ENCODE measurements at regions not wholly inside any gene's neighbourhood (a gene's known extent, or its start where the extent isn't known, plus 50 kb on each side); places are given as distances from the start of the nearest gene placed in this dataset.

DNA sequence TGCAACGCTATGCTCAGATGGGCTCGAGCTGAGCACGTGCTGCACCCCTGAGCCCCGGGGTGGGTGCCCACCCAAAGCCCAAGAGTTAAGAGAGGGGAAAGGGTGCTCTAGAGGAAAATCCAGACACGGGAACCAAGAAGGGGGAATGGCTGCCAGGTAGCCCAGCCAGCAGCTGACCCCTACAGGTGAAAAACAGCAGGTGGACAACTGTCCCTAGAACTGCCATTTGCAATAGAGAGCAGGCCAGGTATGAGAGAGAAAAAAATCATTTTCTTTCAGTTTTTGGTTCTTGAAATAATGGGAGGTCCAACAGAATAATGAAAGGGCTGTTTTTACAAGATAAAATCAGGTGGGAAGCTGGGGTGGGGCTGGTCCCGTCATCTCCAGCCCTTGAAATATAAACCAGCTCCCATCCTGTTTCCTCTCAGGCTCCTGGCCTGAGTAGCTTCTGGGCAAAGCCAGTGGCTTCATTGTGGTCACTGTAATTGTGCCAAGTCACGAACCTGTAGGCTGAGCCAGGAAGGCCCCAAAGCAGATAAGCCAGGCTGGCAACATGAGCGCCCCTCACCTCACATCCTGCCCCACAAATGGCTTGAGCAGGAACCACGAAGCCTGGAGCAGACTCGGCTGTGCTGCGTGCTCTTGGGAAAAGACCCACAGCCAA, 257.8 kb downstream of the SNX10 start:
- peak; percentile 87 for DNase-seq
- no peak overlapping the region for H3K4me3 ChIP-seq
- H3K36me3 ChIP-seq = no peaks in the 10 kb centered on the region
- peaks cover 5% of the 10 kb centered on the region; the same call in 1 of the 2 replicates for H3K27me3 ChIP-seq
- H3K9me3 ChIP-seq = no peaks in the 10 kb centered on the region; the same call in 1 of the 2 replicates

DNA sequence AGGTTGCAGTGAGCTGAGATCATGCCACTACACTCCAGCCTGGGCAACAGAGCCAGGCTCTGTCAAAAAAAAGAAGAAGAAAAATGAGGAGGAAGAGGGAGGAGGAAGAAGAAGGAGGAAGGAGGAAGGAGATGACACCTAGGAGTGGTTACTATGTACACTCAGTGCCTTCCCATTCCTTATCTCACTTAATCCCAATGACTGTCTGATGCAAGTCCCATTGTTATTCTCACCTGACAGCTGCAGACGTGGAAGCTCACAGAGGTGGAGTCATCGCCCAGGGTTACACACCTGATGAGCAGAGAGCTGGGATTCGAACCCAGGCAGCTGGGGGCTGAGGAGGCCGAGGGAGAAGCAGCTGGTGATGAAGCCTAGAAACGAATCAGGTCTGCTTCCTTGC, 258.8 kb downstream of the SNX10 start:
- Histone ChIP-seq H3K9me3 (no peaks in the 10 kb centered on the region; the same call in 1 of the 2 replicates), H3K27me3 (peaks cover 5% of the 10 kb centered on the region; the same call in 1 of the 2 replicates), H3K36me3 (no peaks in the 10 kb centered on the region), H3K4me3 (no peak overlapping the region)
- DNase-seq = no peak

DNA sequence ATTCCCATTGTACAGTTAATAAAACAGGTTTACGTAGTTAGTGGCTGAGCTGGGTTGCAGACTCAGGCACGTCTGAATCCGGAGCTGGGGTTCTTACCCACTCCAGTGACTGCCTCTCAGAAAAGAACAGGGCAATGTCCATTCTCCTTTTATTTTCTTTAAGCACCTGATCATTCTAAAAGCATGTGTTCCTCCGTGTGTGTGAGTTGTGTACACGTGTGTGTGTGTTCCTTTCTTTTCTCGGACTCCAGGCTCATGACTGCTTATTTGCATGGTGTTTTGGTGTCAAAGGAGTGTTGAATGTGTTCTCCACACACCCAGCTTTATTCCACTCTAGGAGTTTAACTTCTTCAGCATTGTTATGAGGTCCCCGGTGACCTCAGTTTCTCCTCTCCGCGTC, 260.1 kb downstream of the SNX10 start:
- peaks cover 5% of the 10 kb centered on the region; the same call in 1 of the 2 replicates for H3K27me3 ChIP-seq
- no peaks in the 10 kb centered on the region for H3K36me3 ChIP-seq
- no peaks in the 10 kb centered on the region; the same call in 1 of the 2 replicates for H3K9me3 ChIP-seq
- H3K4me3 ChIP-seq = no peak overlapping the region
- DNase-seq = no peak

DNA sequence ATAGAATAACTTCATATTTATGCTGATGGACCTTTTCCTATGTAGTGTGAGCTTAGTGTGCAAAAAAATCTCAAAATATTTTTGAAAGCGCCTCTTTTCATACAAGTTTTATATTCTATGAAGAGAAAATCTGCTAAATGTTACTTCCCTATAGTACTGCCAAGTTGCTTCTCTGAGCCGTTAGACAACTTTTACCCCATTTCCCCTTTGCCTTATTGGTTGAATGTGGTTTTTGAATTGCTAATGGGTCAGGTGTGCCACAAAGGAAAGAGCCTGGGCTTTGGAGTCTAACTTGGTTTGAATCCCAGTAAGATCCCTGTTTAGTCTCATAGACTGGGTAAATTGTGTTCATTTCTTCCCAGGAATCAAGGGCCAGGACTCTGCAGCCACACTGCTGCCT, 261.5 kb downstream of the SNX10 start:
- no peak overlapping the region for H3K4me3 ChIP-seq
- H3K9me3 ChIP-seq = no peaks in the 10 kb centered on the region; the same call in 1 of the 2 replicates
- H3K27me3 ChIP-seq = peaks cover 5% of the 10 kb centered on the region; the same call in 1 of the 2 replicates
- H3K36me3 ChIP-seq = no peaks in the 10 kb centered on the region
- DNase-seq = no peak

DNA sequence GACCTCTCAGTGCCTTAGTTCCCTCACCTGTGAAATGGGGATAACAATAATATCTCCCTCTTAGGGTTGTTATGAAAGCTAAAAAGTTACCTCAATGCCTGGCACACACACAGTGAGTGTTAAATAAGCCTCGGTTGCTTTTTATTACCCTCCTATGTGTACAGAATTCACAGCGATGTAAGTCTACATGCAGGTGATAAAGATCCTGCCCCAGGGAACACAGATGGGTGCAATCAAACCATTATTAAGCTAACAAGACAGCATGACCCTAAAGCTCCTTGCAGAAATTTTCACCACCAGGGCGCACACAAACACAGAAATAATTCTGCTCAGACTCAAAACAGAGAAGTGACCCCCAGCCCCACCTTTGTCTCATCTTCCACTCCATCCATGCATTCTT, 261.9 kb downstream of the SNX10 start:
- Histone ChIP-seq H3K27me3 (peaks cover 5% of the 10 kb centered on the region; the same call in 1 of the 2 replicates), H3K9me3 (no peaks in the 10 kb centered on the region), H3K36me3 (no peaks in the 10 kb centered on the region), H3K4me3 (no peak overlapping the region)
- no peak for DNase-seq

DNA sequence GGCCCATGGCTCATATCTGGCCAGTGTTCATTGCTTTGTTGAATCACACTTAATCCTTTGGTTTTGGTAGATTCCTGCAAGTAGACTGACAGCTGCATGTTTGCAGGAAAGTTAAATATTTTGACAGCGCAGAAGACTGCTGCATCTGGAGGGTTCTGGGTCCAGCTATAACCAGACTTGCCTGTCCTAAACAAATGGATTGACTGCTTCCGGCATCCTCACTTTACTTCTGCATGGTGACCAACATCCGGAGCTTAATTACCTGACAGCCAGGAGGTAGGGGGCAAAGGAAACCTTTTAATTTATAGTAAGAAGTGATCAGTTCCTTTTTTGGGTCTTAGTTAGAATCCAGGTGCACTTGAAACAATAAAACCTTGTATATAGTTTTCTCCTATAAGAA, 263.3 kb downstream of the SNX10 start:
- peaks cover 5% of the 10 kb centered on the region; the same call in 1 of the 2 replicates for H3K27me3 ChIP-seq
- H3K9me3 ChIP-seq = no peaks in the 10 kb centered on the region
- H3K4me3 ChIP-seq = no peak overlapping the region
- no peaks in the 10 kb centered on the region for H3K36me3 ChIP-seq
- no peak for DNase-seq

DNA sequence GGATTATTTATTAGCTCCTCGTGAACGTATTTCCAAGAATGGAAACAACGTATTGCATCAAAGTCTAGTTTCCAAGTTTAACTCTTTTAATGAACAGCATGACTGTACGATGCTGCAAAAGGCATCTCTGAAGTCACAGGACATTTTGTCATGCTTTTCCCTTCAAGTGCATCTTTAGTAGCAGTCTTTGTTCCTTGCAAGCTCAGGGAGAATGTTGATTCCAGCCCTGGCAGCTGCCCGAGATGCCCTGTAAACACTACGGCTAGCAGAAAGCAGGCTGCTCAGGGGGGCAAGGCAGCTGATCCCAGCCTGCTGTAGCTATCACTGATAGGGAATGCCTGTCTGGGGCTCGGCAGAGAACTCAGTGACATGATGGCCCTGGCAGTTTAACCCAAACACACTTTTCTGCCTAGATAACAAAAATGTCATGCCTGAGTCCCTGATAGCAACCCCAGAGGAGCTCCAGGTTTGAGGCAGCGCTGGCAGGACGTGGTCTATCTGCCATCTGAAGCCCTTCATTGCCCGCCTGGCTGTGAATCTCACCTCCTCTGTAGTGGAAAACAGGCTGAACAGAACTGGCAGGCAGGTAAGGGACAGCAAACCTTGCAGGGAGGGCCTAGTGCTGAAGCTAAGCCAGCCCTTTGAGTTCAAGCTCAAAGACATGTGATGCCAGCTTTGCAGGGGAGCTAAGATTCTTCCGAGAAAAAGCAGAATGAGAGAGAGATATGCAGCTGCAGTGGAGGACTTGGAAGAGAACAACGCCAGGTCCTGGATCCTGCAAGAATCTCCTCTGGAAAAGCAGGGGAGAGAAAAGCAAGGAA, 264.6 kb downstream of the SNX10 start:
- peaks cover 2% of the 10 kb centered on the region; the same call in 1 of the 2 replicates for H3K27me3 ChIP-seq
- H3K4me3 ChIP-seq = no peak overlapping the region
- no peaks in the 10 kb centered on the region for H3K36me3 ChIP-seq
- DNase-seq = no peak
- H3K9me3 ChIP-seq = no peaks in the 10 kb centered on the region

DNA sequence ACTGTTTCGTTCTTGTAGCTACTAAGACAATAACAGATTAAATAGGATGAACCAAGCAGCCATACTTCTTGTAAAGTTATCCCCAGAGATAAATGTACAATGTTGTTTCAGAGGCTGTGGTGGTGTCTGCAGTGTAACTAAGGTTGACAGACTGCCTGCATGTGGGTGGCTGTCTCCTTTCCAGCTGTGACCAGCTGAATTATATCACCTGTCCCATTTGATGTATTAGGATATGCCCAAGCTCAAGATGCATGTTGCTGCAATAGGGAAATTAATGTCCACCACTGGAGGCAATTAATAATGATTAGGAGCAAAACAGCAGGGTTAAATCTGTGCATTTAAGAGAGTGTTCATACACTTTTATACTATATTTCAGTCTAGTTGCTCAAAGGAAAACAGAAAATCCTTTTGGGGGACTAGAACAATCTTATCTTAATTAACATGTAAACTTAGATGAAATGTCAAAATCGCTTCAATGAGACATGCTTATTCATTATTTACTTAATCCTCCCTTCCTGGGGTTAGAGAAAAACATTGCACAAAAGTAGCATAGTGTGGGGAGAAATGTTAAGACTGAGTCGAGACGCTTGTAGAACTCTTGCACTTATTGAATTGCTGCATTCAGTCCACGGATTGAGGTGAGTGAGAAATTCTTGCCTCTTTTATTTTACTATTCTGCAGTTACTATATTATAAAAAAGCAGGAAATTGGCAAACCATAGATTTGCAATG, 269.0 kb downstream of the SNX10 start:
- Histone ChIP-seq H3K9me3 (no peaks in the 10 kb centered on the region), H3K27me3 (peaks cover 9% of the 10 kb centered on the region; the same call in 1 of the 2 replicates), H3K4me3 (no peak overlapping the region), H3K36me3 (no peaks in the 10 kb centered on the region)
- DNase-seq = no peak

DNA sequence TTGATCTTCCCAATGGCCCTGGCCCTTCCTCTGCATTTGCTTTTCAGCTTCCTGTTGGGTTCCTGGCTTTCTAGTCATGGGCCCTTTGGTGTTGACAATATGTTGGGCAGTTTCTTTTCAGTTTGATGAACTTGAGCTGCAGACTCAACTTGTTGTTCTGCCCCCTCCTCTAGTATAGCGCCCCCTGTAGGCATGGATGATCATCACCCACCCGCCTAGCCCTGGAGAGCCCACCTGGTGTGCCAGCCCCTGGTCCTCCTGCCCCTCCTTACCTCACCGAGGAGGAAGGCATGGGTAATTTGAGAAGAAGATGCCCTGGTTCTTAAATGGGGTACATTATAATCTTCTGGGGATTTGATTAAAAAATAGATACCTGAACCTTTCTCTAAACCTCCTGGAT, 271.2 kb downstream of the SNX10 start:
- Histone ChIP-seq H3K27me3 (peaks cover 9% of the 10 kb centered on the region; the same call in 1 of the 2 replicates), H3K36me3 (no peaks in the 10 kb centered on the region), H3K4me3 (no peak overlapping the region), H3K9me3 (no peaks in the 10 kb centered on the region)
- no peak for DNase-seq

DNA sequence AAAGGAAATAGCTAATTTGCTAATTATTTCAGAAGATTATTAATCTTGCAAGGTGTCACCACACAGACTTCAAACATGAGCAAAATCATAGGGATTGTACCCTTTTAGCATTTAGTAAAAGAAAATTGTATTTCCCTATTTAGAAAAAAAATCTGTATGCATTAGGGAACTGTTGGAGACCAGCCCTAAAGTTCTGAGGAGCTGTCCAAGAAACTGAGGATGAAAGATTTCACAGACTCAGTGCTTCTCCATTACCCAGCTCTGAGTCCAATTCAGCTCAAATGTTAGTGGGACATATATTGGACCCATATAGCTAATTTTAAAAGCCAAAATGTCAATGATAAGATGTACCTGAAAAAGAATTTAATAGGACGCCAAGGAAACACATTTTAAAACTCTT, 271.7 kb downstream of the SNX10 start:
- no peak for DNase-seq
- H3K9me3 ChIP-seq = no peaks in the 10 kb centered on the region
- peaks cover 9% of the 10 kb centered on the region; the same call in 1 of the 2 replicates for H3K27me3 ChIP-seq
- no peak overlapping the region for H3K4me3 ChIP-seq
- H3K36me3 ChIP-seq = no peaks in the 10 kb centered on the region

DNA sequence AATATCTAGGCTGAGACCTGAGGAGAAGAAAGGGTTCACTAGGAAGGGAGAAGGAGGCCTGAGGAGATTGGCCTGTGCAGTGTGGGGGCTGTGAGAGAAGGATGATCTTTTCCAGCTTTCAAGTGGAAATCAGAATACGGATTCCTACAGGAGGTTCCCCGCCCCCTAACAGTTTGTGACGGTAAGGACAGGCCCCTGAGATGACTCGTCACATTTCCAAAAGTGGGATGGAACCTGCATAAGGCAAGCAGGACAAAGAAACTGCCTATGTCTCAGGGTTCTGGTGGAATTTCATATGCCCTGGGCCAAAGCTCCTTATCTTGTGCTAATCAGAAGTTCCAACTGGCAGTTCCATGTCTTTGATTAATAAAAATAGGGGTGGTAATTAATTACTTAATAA, 275.6 kb downstream of the SNX10 start:
- Histone ChIP-seq H3K27me3 (peaks cover 4% of the 10 kb centered on the region; the same call in 1 of the 2 replicates), H3K9me3 (0 out of 2 replicates have a peak, but pooled peaks cover 5% of the 10 kb centered on the region), H3K36me3 (no peaks in the 10 kb centered on the region), H3K4me3 (no peak overlapping the region)
- DNase-seq = no peak

DNA sequence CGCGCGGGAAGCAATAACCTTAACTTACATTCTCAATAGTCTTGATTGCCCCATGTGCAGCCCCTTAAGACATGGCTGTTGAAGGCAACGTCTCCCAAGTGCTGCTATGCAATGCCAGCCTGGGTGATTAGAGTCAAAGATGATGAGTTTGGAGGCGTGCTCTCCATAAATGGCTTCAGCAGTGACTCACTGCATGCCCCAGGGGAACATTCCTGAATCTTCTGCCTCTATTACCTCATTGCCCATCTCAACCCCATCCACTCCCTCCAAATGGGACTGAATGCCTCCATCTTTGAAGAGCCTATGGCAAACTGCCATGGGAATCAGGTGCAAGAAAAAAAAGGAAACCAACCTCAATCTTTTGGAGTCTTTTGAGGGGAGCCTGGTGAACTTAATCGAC, 282.8 kb downstream of the SNX10 start:
- Histone ChIP-seq H3K27me3 (no peaks in the 10 kb centered on the region), H3K4me3 (no peak overlapping the region), H3K9me3 (0 out of 2 replicates have a peak, but pooled peaks cover 5% of the 10 kb centered on the region), H3K36me3 (no peaks in the 10 kb centered on the region)
- peak; percentile 22 for DNase-seq

DNA sequence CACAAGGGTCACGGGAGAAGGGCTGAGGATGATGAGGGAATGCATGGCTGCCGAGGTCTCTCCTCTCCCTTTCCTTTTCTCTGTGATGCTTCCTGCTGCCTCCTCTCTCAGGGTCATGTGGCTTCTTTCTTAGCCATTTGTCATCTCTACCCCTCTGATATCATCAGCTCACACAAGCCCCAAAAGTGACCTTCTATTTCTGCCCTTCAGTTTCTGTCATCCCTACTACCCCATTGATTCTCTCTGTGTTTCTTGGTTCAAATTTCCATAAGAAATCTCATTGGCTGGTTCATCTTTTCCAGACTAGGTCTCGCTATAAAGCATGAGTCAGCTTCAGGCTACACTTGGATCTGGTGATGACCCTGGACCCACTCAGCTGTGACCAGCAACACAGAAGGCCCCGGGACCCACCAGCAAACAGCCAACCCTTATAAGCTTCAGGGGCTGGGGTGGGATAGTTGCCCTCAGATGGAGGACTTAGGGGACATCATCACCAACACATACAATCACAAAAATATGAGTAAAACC, 284.3 kb downstream of the SKAP2 start:
- Histone ChIP-seq H3K9me3 (no peaks in the 10 kb centered on the region), H3K36me3 (no peaks in the 10 kb centered on the region), H3K27me3 (no peaks in the 10 kb centered on the region; the same call in 1 of the 2 replicates), H3K4me3 (no peak overlapping the region)
- no peak for DNase-seq

DNA sequence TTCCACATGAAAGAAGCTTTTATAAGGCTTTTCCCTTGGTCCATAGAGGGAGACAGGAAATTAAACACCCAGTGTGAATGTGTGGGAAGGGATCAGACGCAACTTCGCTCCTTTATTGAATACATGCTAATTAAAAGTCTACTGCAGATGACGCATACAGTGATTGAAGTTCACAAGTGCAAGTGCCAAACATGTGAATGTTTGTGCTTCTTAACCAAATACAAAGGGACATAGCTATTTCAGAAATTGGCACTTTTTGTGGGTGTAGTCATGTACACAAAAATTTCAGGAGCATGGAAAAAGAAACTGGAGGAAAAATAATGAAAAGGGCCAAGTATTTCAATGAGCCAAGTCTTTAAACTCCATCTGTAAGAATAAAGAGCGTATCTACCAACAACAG, 283.7 kb downstream of the SKAP2 start:
- Histone ChIP-seq H3K9me3 (no peaks in the 10 kb centered on the region), H3K4me3 (no peak overlapping the region), H3K36me3 (no peaks in the 10 kb centered on the region), H3K27me3 (no peaks in the 10 kb centered on the region; the same call in 1 of the 2 replicates)
- DNase-seq = no peak

DNA sequence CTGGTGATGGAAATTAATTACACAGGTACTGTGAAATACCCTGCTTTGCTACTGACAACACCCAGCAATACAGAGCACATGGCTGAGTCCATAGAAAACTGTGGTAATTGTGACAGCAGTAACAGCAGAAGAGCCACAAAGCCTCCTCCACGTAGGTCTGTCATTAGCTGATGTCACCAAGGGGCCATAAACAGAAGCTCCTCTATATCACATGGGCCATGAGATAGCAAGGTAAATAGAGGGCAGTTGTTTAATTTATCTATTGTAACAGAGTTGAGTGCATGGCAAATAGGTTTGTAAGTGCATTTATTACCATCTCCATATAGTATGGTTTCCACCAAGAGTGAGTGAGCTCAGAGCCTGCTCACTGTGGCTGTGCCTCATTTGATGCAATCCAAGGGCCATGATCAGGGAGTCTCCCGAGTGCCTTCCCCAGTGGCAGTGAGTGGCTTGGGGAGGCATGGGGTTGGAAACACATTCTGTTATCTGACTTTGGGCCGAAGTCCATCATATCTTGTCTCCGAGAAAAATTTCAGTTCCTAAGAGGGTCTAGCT, 281.2 kb downstream of the SKAP2 start:
- no peaks in the 10 kb centered on the region; the same call in 1 of the 2 replicates for H3K27me3 ChIP-seq
- DNase-seq = no peak

DNA sequence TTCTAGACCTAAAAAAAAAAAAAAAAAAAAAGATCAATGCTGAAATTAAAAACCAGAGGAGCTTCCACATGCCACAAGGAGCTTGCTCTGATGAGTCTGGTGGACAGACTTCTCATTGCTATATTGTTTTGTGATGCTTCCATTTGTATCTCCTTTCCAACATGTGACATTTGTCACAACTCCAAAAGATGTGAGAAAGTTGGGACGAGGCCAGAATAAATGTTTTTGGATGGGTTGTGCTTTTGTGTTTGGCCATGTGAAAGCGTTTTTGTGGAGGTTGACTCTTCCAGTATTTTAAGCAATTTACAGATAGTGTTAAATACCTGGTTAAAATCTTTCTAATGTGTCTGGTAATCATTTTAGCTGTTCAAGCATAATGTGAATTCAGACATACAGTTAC, 280.1 kb downstream of the SKAP2 start:
- H3K36me3 ChIP-seq = no peaks in the 10 kb centered on the region
- H3K27me3 ChIP-seq = no peaks in the 10 kb centered on the region; the same call in 1 of the 2 replicates
- no peak for DNase-seq
- no peak overlapping the region for H3K4me3 ChIP-seq
- H3K9me3 ChIP-seq = no peaks in the 10 kb centered on the region

More for the DNA sequence above, 281.2 kb downstream of the SKAP2 start:
- no peaks in the 10 kb centered on the region for H3K9me3 ChIP-seq
- H3K4me3 ChIP-seq = no peak overlapping the region
- H3K36me3 ChIP-seq = no peaks in the 10 kb centered on the region

All from MG63 (cell line).